Naive thymus-derived CD4-positive, alpha-beta T cell (primary cell): ENCODE measurements at regions not wholly inside any gene's neighbourhood (a gene's known extent, or its start where the extent isn't known, plus 50 kb on each side); places are given as distances from the start of the nearest gene placed in this dataset.
"Not testable (repeated sequence)": the region's sequence is repeated elsewhere in the genome, so short reads cannot be mapped to it uniquely, and the experiment has no call there.

Experiments used
- ATAC-seq: fragments of 150-1000 bp; cut with Tn5 transposase; 2 replicates; pipeline ENCODE4 v1.10.0; 2021; ENCODE audit warnings: mild to moderate bottlenecking, moderate library complexity
- CTCF ChIA-PET: fragments of 350-600 bp; sonication (Branson Sonifier 250); formaldehyde crosslinking; loops from one replicate; lab custom pipeline; 2021; ENCODE audit warnings: antibody characterized with exemption; lab: Charles Lee
- POLR2A ChIA-PET: fragments of 350-600 bp; sonication (Branson Sonifier 250); formaldehyde crosslinking; loops from one replicate; lab custom pipeline; 2021; ENCODE audit warnings: antibody characterized with exemption, inconsistent platforms; lab: Charles Lee
- DNase-seq, 9 donors: peaks; one replicate each; pipeline versions ENCODE4 v3.0.0 to v3.0.0-alpha.2; 2020 to 2022; ENCODE audit warnings: mixed read lengths in 1 of 9
- H3K27ac ChIP-seq: one replicate; pipeline ENCODE4 v1.7.0; 2013; ENCODE audit warnings: mild to moderate bottlenecking, low read depth, low read length, moderate library complexity
- H3K27me3 ChIP-seq, 2 donors: one replicate each; pipeline ENCODE4 v1.7.0; 2013; ENCODE audit warnings: low read length in 2 of 2, mild to moderate bottlenecking in 2 of 2, moderate library complexity in 2 of 2; ENCODE audit not compliant: control insufficient read depth in 2 of 2, insufficient read depth in 2 of 2
- H3K36me3 ChIP-seq, 3 experiments: 1 replicate in 2 of 3; 2 replicates in 1 of 3; pipeline ENCODE4 v1.7.0; 2013; ENCODE audit warnings: low read length in 3 of 3, mild to moderate bottlenecking in 3 of 3, moderate library complexity in 1 of 3; ENCODE audit not compliant: insufficient read depth in 3 of 3, control insufficient read depth in 2 of 3
- H3K4me1 ChIP-seq, 2 donors: one replicate each; pipeline ENCODE4 v1.7.0; 2013; ENCODE audit warnings: low read length in 2 of 2, mild to moderate bottlenecking in 2 of 2, moderate library complexity in 1 of 2; ENCODE audit not compliant: control insufficient read depth in 2 of 2, insufficient read depth in 2 of 2
- H3K4me3 ChIP-seq: 2 replicates; pipeline ENCODE4 v1.7.0; 2013; ENCODE audit warnings: mild to moderate bottlenecking, low read length
- H3K9me3 ChIP-seq, 3 experiments: 1 replicate in 2 of 3; 2 replicates in 1 of 3; pipeline ENCODE4 v1.7.0; 2013; ENCODE audit warnings: low read length in 3 of 3; ENCODE audit not compliant: control insufficient read depth in 2 of 3
- H3K27ac Mint-ChIP-seq, 9 donors: one replicate each; pipeline ENCODE4 v1.8.0; 2020 to 2022; ENCODE audit warnings: mixed read lengths in 9 of 9, mild to moderate bottlenecking in 8 of 9, moderate library complexity in 5 of 9, inconsistent platforms in 2 of 9
- H3K27me3 Mint-ChIP-seq, 5 donors: one replicate each; pipeline ENCODE4 v1.8.0; 2021 to 2022; ENCODE audit warnings: mixed read lengths in 5 of 5, mild to moderate bottlenecking in 1 of 5
- H3K36me3 Mint-ChIP-seq, 5 donors: one replicate each; pipeline ENCODE4 v1.8.0; 2020 to 2022; ENCODE audit warnings: mixed read lengths in 5 of 5, mild to moderate bottlenecking in 3 of 5, inconsistent platforms in 1 of 5
- H3K4me1 Mint-ChIP-seq, 7 donors: one replicate each; pipeline ENCODE4 v1.8.0; 2020 to 2022; ENCODE audit warnings: mixed read lengths in 7 of 7, mild to moderate bottlenecking in 3 of 7, inconsistent platforms in 1 of 7
- H3K4me3 Mint-ChIP-seq, 10 donors: one replicate each; pipeline ENCODE4 v1.8.0; 2020 to 2022; ENCODE audit warnings: mild to moderate bottlenecking in 10 of 10, mixed read lengths in 10 of 10, moderate library complexity in 6 of 10, inconsistent platforms in 2 of 10
- H3K9me3 Mint-ChIP-seq, 11 donors: one replicate each; pipeline ENCODE4 v1.8.0; 2020 to 2022; ENCODE audit warnings: mixed read lengths in 11 of 11, mild to moderate bottlenecking in 4 of 11, inconsistent platforms in 1 of 11, moderate library complexity in 1 of 11
- intact Hi-C, 2 donors: fragments of 100-400 bp; cut with micrococcal nuclease; formaldehyde crosslinking; loops; one replicate each; pipeline ENCODE4 v1.15.1; 2023

GRCh38 chr9:38126730-38127129 is 57.7 kb upstream of the SHB start:
- Histone ChIP-seq H3K4me3 (no peak overlapping the region), H3K27me3 (no peaks in the 10 kb centered on the region), H3K9me3 (no peaks in the 10 kb centered on the region), H3K4me1 (no peaks in the 10 kb centered on the region), H3K36me3 (no peaks in the 10 kb centered on the region), H3K27ac (no peak overlapping the region)
- Mint-ChIP-seq H3K4me3 (no peak overlapping the region), H3K27me3 (peaks cover 0 to 25% (median 18%) of the 10 kb centered on the region in 5 donors), H3K9me3 (peaks cover 0 to 3% (median 0%) of the 10 kb centered on the region in 11 donors), H3K4me1 (no peaks in the 10 kb centered on the region), H3K27ac (no peak overlapping the region), H3K36me3 (no peaks in the 10 kb centered on the region)
- ATAC-seq (no peak), DNase-seq (no peak)
- POLR2A ChIA-PET, result no interaction called here
- CTCF ChIA-PET, result no interaction called here
- intact Hi-C loops, result no loop called here

GRCh38 chr9:38125889-38126288 is 56.9 kb upstream of the SHB start:
- DNase-seq (no peak), ATAC-seq (no peak)
- Mint-ChIP-seq H3K27me3 (peaks cover 0 to 25% (median 18%) of the 10 kb centered on the region in 5 donors), H3K4me1 (no peaks in the 10 kb centered on the region), H3K27ac (no peak overlapping the region), H3K4me3 (no peak overlapping the region), H3K36me3 (no peaks in the 10 kb centered on the region), H3K9me3 (peaks cover 0 to 5% (median 0%) of the 10 kb centered on the region in 11 donors)
- Histone ChIP-seq H3K9me3 (no peaks in the 10 kb centered on the region), H3K27ac (no peak overlapping the region), H3K36me3 (no peaks in the 10 kb centered on the region), H3K27me3 (no peaks in the 10 kb centered on the region), H3K4me3 (no peak overlapping the region), H3K4me1 (no peaks in the 10 kb centered on the region)
- intact Hi-C loops, result no loop called here
- ChIA-PET CTCF (no interaction called here), POLR2A (no interaction called here)

GRCh38 chr9:38123359-38123758 is 54.3 kb upstream of the SHB start:
- intact Hi-C loops, H3K4me3 Mint-ChIP-seq, CTCF ChIA-PET, H3K27me3 ChIP-seq, POLR2A ChIA-PET, H3K36me3 Mint-ChIP-seq, H3K36me3 ChIP-seq, H3K27ac Mint-ChIP-seq, H3K4me3 ChIP-seq, H3K4me1 Mint-ChIP-seq, H3K9me3 Mint-ChIP-seq, DNase-seq, H3K27ac ChIP-seq, ATAC-seq, H3K4me1 ChIP-seq, H3K9me3 ChIP-seq: not testable (repeated sequence)
- H3K27me3 Mint-ChIP-seq, result peaks cover 9 to 36% (median 25%) of the 10 kb centered on the region in 5 donors

GRCh38 chr9:38120961-38121360 is 51.9 kb upstream of the SHB start:
- no peak for DNase-seq
- no peak overlapping the region for H3K4me3 Mint-ChIP-seq
- Histone ChIP-seq H3K9me3 (no peaks in the 10 kb centered on the region), H3K27me3 (no peaks in the 10 kb centered on the region), H3K4me3 (no peak overlapping the region), H3K4me1 (no peaks in the 10 kb centered on the region), H3K27ac (no peak overlapping the region), H3K36me3 (no peaks in the 10 kb centered on the region)
- ChIA-PET CTCF (no interaction called here), POLR2A (no interaction called here)
- intact Hi-C loops, result no loop called here
- no peaks in the 10 kb centered on the region for H3K36me3 Mint-ChIP-seq
- H3K27ac Mint-ChIP-seq, result no peak overlapping the region
- peaks cover 0 to 4% (median 0%) of the 10 kb centered on the region in 11 donors for H3K9me3 Mint-ChIP-seq
- ATAC-seq, result no peak
- no peaks in the 10 kb centered on the region for H3K4me1 Mint-ChIP-seq
- H3K27me3 Mint-ChIP-seq, result peaks cover 2 to 28% (median 17%) of the 10 kb centered on the region in 5 donors

GRCh38 chr9:38119560-38120236 is 50.7 kb upstream of the SHB start:
- Mint-ChIP-seq H3K36me3 (no peaks in the 10 kb centered on the region), H3K27ac (no peak overlapping the region), H3K9me3 (peaks cover 0 to 2% (median 0%) of the 10 kb centered on the region in 11 donors), H3K27me3 (peaks cover 0 to 18% (median 16%) of the 10 kb centered on the region in 5 donors), H3K4me1 (no peaks in the 10 kb centered on the region), H3K4me3 (no peak overlapping the region)
- Histone ChIP-seq H3K27ac (no peak overlapping the region), H3K36me3 (no peaks in the 10 kb centered on the region), H3K4me1 (no peaks in the 10 kb centered on the region), H3K9me3 (no peaks in the 10 kb centered on the region), H3K4me3 (no peak overlapping the region), H3K27me3 (no peaks in the 10 kb centered on the region)
- intact Hi-C loops, result no loop called here
- DNase-seq (no peak), ATAC-seq (no peak)
- ChIA-PET POLR2A (no interaction called here), CTCF (no interaction called here)

- no peaks in the 10 kb centered on the region for H3K9me3 ChIP-seq
- CTCF ChIA-PET, result no interaction called here
- Mint-ChIP-seq H3K27ac (no peak overlapping the region), H3K27me3 (peaks cover 0 to 18% (median 13%) of the 10 kb centered on the region in 5 donors), H3K9me3 (peaks cover 0 to 2% (median 0%) of the 10 kb centered on the region in 11 donors), H3K4me3 (no peak overlapping the region), H3K36me3 (no peaks in the 10 kb centered on the region), H3K4me1 (no peaks in the 10 kb centered on the region)
- no peak overlapping the region for H3K27ac ChIP-seq
- no peaks in the 10 kb centered on the region for H3K36me3 ChIP-seq
- intact Hi-C loops, result no loop called here
- H3K4me3 ChIP-seq, result no peak overlapping the region
- DNase-seq (no peak), ATAC-seq (no peak)
- no peaks in the 10 kb centered on the region for H3K4me1 ChIP-seq
- POLR2A ChIA-PET, result no interaction called here
- no peaks in the 10 kb centered on the region for H3K27me3 ChIP-seq
Observed at GRCh38 chr9:38118862-38119438, 49.9 kb upstream of the SHB start.
